SK-N-MC (cell line): ENCODE measurements at regions not wholly inside any gene's neighbourhood (a gene's known extent, or its start where the extent isn't known, plus 50 kb on each side); places are given as distances from the start of the nearest gene placed in this dataset.
"Not testable (repeated sequence)": the region's sequence is repeated elsewhere in the genome, so short reads cannot be mapped to it uniquely, and the experiment has no call there.

Experiments
- DNase-seq: peaks from one replicate; pipeline ENCODE4 v3.0.0-alpha.2; 2011; ENCODE audit warnings: low read depth, low spot score
- H3K27ac ChIP-seq: fragments of 200-600 bp; sonication (generic); 2 replicates; pipeline ENCODE4 v1.5.1; 2016; ENCODE audit warnings: mixed run types
- H3K36me3 ChIP-seq: fragments of 200-600 bp; sonication (generic); 2 replicates; pipeline ENCODE4 v1.6.1; 2017; ENCODE audit warnings: antibody characterized with exemption, low read length, mixed read lengths; ENCODE audit not compliant: insufficient read depth
- H3K4me3 ChIP-seq: fragments of 200-600 bp; sonication (generic); 2 replicates; pipeline ENCODE4 v1.5.1; 2016
- H3K9ac ChIP-seq: fragments of 200-600 bp; sonication (generic); 2 replicates; pipeline ENCODE4 v1.8.0; 2017; ENCODE audit warnings: mixed run types, mixed read lengths; ENCODE audit not compliant: insufficient read length
- H3K9me3 ChIP-seq: fragments of 200-600 bp; sonication (generic); 2 replicates; pipeline ENCODE4 v1.6.1; 2017; ENCODE audit warnings: low read depth, mild to moderate bottlenecking, antibody characterized with exemption, low read length, moderate library complexity, mixed read lengths
- EZH2 ChIP-seq: fragments of 200-600 bp; sonication (generic); IDR thresholded peaks from one replicate; pipeline ENCODE4 v1.6.1; 2017; ENCODE audit warnings: antibody characterized with exemption
- FOXP2 ChIP-seq: optimal IDR thresholded peaks from 2 replicates; pipeline ENCODE3; 2011; ENCODE audit warnings: mild to moderate bottlenecking, moderate library complexity; ENCODE audit not compliant: insufficient read depth; ENCODE audit errors: extremely low read length, control extremely low read depth
- POLR2AphosphoS5 ChIP-seq: IDR thresholded peaks from 2 replicates; pipeline ENCODE4 v1.6.1; 2012; ENCODE audit warnings: mild to moderate bottlenecking, low read depth, low read length, borderline replicate concordance

GRCh38 chr2:102871707-102872106 lies 109.9 kb downstream of the TMEM182 start:
- H3K36me3 ChIP-seq: no peaks in the 10 kb centered on the region
- no peak for DNase-seq
- no peak overlapping the region for H3K4me3 ChIP-seq
- no peak overlapping the region for H3K9ac ChIP-seq
- no peak overlapping the region for H3K27ac ChIP-seq
- TF ChIP-seq FOXP2: no peak
- no peak for TF ChIP-seq POLR2AphosphoS5
- no peak for TF ChIP-seq EZH2
- H3K9me3 ChIP-seq: no peaks in the 10 kb centered on the region

DNA sequence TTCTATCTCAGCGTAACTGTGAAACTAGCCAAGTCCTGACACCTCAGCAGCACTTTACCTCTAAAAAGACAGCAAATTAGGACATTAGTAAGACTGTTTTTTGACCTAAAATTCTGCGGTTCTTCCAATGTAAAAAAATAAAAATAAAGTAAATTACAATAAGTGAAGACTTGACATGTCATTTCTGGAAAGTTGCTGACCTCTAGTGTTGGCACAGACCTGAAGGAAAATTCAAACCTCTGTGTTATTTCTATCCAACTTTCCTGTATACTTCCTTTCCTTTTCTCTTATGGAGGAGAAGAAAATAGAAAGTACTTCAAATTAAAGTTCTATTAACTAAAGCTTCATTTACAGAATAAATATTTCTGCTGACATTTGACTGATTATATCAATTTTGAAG lies 110.6 kb downstream of the TMEM182 start:
- Histone ChIP-seq H3K27ac (no peak overlapping the region), H3K4me3 (no peak overlapping the region), H3K9me3 (no peaks in the 10 kb centered on the region), H3K36me3 (no peaks in the 10 kb centered on the region), H3K9ac (no peak overlapping the region)
- TF ChIP-seq EZH2 (no peak), FOXP2 (no peak), POLR2AphosphoS5 (no peak)
- DNase-seq: no peak

GRCh38 chr2:102879513-102879912 lies 117.7 kb downstream of the TMEM182 start:
- not testable (repeated sequence) for DNase-seq, H3K9ac ChIP-seq, H3K27ac ChIP-seq, H3K4me3 ChIP-seq, H3K36me3 ChIP-seq, H3K9me3 ChIP-seq

DNA sequence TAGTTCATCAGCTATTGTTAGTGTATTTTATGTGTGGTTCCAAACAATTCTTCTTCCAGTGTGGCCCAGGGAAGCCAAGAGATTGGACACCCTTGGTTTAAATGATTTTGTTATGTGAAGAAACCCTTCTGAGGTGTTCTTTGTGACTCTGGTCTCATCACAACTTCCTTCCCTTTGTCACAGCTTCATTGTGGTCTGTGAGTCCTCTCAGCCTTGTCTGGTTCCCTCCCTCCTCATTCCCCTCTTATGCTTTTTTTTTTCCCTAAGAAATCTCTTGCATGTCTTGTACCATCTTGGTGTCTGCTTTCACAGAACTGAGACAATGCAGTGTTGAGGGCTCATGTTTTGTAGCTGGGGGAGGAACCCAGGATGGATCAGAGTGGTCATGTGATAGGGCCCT lies 118.9 kb downstream of the TMEM182 start:
- DNase-seq: no peak
- Histone ChIP-seq H3K36me3 (no peaks in the 10 kb centered on the region), H3K4me3 (no peak overlapping the region), H3K27ac (no peak overlapping the region), H3K9me3 (no peaks in the 10 kb centered on the region), H3K9ac (no peak overlapping the region)
- TF ChIP-seq POLR2AphosphoS5 (no peak), FOXP2 (no peak), EZH2 (no peak)

DNA sequence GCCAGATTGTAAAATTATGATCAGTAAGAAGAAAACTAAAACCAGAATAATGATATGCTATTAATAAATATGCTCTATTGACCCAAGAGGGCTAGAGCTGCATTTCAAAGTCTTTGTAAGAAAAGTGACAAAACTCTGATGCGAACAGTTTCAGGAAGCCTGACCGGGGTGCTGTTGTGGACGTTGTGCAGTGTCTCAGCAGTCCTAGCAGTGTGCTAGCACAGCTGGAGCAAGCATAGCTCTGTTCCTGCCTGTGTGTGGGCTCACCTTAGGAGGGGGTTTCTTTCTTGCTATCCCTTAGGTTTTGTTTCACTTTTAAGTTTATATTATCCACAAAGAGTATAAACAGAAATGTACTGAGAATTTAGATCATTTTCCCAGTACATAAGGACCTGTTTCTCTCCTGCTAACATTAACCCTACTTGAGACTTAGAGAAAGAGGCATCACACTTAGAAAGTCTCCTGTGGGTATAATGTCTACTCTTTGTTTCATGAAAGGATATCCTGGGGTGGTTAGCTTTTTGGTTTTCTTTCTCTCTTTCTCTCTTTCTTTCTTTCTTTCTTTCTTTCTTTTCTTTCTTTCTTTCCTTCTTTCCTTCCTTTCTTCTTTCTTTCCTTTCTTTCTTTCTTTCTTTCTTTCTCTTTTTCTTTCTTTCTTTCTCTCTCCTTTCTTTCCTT lies 124.5 kb downstream of the TMEM182 start:
- no peak for TF ChIP-seq EZH2
- no peak for TF ChIP-seq POLR2AphosphoS5
- no peak for TF ChIP-seq FOXP2
- no peak overlapping the region for H3K9ac ChIP-seq
- no peak for DNase-seq
- no peaks in the 10 kb centered on the region for H3K36me3 ChIP-seq
- H3K27ac ChIP-seq: no peak overlapping the region
- no peak overlapping the region for H3K4me3 ChIP-seq
- H3K9me3 ChIP-seq: no peaks in the 10 kb centered on the region

- TF ChIP-seq FOXP2: no peak
- no peak for TF ChIP-seq EZH2
- no peak for TF ChIP-seq POLR2AphosphoS5
- no peak for DNase-seq
- no peaks in the 10 kb centered on the region for H3K36me3 ChIP-seq
- H3K9me3 ChIP-seq: no peaks in the 10 kb centered on the region
- no peak overlapping the region for H3K4me3 ChIP-seq
- no peak overlapping the region for H3K9ac ChIP-seq
- no peak overlapping the region for H3K27ac ChIP-seq
These were observed 126.7 kb downstream of the TMEM182 start for GRCh38 chr2:102888514-102888913.

GRCh38 chr2:102891296-102891695 lies 129.5 kb downstream of the TMEM182 start:
- H3K9ac ChIP-seq: no peak overlapping the region
- H3K4me3 ChIP-seq: no peak overlapping the region
- H3K9me3 ChIP-seq: no peaks in the 10 kb centered on the region
- no peaks in the 10 kb centered on the region for H3K36me3 ChIP-seq
- H3K27ac ChIP-seq: no peak overlapping the region
- no peak for TF ChIP-seq FOXP2
- TF ChIP-seq EZH2: no peak
- no peak for TF ChIP-seq POLR2AphosphoS5
- no peak for DNase-seq

- Histone ChIP-seq H3K9me3 (no peaks in the 10 kb centered on the region), H3K4me3 (no peak overlapping the region), H3K9ac (no peak overlapping the region), H3K27ac (no peak overlapping the region), H3K36me3 (no peaks in the 10 kb centered on the region)
- no peak for DNase-seq
- no peak for TF ChIP-seq POLR2AphosphoS5
These were observed 131.0 kb downstream of the TMEM182 start for GRCh38 chr2:102892698-102893310.

DNA sequence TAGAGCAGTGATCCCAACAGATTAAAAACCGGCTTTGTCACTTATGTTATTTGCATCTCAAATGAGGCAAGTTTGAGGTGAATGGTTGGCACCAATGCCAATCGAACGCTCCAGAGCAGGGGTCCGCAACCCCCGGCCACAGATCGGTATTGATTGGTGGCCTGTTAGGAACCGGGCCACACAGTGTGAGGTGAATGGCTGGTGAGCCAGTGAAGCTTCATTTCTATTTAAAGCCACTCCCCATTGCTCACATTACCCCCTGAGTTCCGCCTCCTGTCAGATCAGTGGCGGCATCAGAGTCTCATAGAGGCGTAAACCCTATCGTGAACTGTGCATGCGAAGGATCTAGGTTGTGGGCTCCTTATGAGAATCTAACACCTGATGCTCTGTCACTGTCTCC lies 132.0 kb downstream of the TMEM182 start:
- TF ChIP-seq FOXP2 (no peak), EZH2 (no peak), POLR2AphosphoS5 (no peak)
- Histone ChIP-seq H3K36me3 (no peaks in the 10 kb centered on the region), H3K4me3 (no peak overlapping the region), H3K9ac (no peak overlapping the region), H3K9me3 (no peaks in the 10 kb centered on the region), H3K27ac (no peak overlapping the region)
- DNase-seq: no peak
